Transverse colon (tissue), 4 donors: ENCODE measurements at regions not wholly inside any gene's neighbourhood (a gene's known extent, or its start where the extent isn't known, plus 50 kb on each side); places are given as distances from the start of the nearest gene placed in this dataset.

Experiments used
- DNase-seq: peaks from one replicate; pipeline ENCODE4 v3.0.0-alpha.2; 2019
- H3K27ac ChIP-seq, 4 donors: fragments of 200-600 bp; sonication (generic); 2 replicates each; pipeline ENCODE4 v1.5.1; 2016 to 2018; ENCODE audit warnings: inconsistent platforms in 4 of 4
- H3K27me3 ChIP-seq: fragments of 200-600 bp; sonication (generic); 2 replicates; pipeline ENCODE4 v1.5.1; 2017; ENCODE audit warnings: inconsistent platforms
- H3K36me3 ChIP-seq, 4 donors: fragments of 200-600 bp; sonication (generic); 2 replicates each; pipeline ENCODE4 v1.5.1; 2017 to 2019; ENCODE audit warnings: inconsistent platforms in 4 of 4
- H3K4me1 ChIP-seq, 4 donors: fragments of 200-600 bp; sonication (generic); 2 replicates each; pipeline ENCODE4 v1.5.1; 2017 to 2020; ENCODE audit warnings: inconsistent platforms in 4 of 4
- H3K4me3 ChIP-seq, 4 donors: fragments of 200-600 bp; sonication (generic); 1 replicate in 1 of 4; 2 replicates in 3 of 4; pipeline versions ENCODE4 v1.5.1 to v1.6.1; 2017 to 2019; ENCODE audit warnings: inconsistent platforms in 4 of 4
- H3K9me3 ChIP-seq, 2 donors: fragments of 200-600 bp; sonication (generic); 2 replicates each; pipeline ENCODE4 v1.5.1; 2017 to 2019; ENCODE audit warnings: inconsistent platforms in 2 of 2
- CTCF ChIP-seq, 5 experiments: fragments of 200-600 bp in 3 of 5; fragments of 450-650 bp in 2 of 5; sonication (generic) in 3 of 5; IDR thresholded peaks; 1 replicate in 2 of 5; 2 replicates in 3 of 5; pipeline ENCODE4 v1.5.1; 2016 to 2017; ENCODE audit warnings: antibody characterized with exemption in 5 of 5, inconsistent platforms in 3 of 5, mild to moderate bottlenecking in 2 of 5, moderate library complexity in 1 of 5
- EP300 ChIP-seq: sonication (generic); formaldehyde crosslinking; IDR thresholded peaks from one replicate; pipeline ENCODE4 v1.6.1; 2017; ENCODE audit warnings: antibody characterized with exemption, low read depth
- POLR2A ChIP-seq: fragments of 450-650 bp; IDR thresholded peaks from one replicate; pipeline ENCODE4 v1.6.1; 2016; ENCODE audit warnings: antibody characterized with exemption, mild to moderate bottlenecking, moderate library complexity
- POLR2AphosphoS5 ChIP-seq, 3 donors: sonication (generic); formaldehyde crosslinking; IDR thresholded peaks; one replicate each; pipeline ENCODE4 v1.6.1; 2016; ENCODE audit warnings: antibody characterized with exemption in 3 of 3
- WGBS, 2 donors: methylation state at CpG; one replicate each; pipeline ENCODE4 v1.1.5; 2018; ENCODE audit warnings: low coverage in 1 of 2; 5-methylcytosine and 5-hydroxymethylcytosine counted together
- in situ Hi-C, 4 donors: fragments of 200-750 bp; cut with MboI; loops; one replicate each; pipeline versions ENCODE4 v1.15.0 to v1.15.1; 2017; ENCODE audit warnings: low sequenced_read_pairs in 3 of 4, low pct_ligation_motif_present in 1 of 4, low pct_unique_long_range_greater_than_20kb in 1 of 4
- intact Hi-C: fragments of 100-400 bp; cut with DNase I; formaldehyde crosslinking; loops from one replicate; pipeline ENCODE4 v1.15.1; 2023; ENCODE audit warnings: low total_unique reads

- intact Hi-C loops (no loop called here), in situ Hi-C loops (no loop called here)
- Histone ChIP-seq H3K9me3 (no peaks in the 10 kb centered on the region), H3K4me1 (peaks cover 0 to 13% (median 5%) of the 10 kb centered on the region in 4 donors), H3K27me3 (no peaks in the 10 kb centered on the region), H3K4me3 (no peak overlapping the region), H3K27ac (no peak overlapping the region), H3K36me3 (no peaks in the 10 kb centered on the region)
- WGBS, 2 donors: 87 to 100% methylated on average over 1 of the region's 1 CpG
- TF ChIP-seq POLR2A (no peak), POLR2AphosphoS5 (IDR thresholded peaks at IDR 0.05) (no peak), EP300 (no peak), CTCF (IDR thresholded peaks at IDR 0.05) (no peak)
- no peak for DNase-seq
These were observed 315.9 kb upstream of the PCSK5 start for GRCh38 chr9:75574569-75574968.

GRCh38 chr9:75582870-75583269 is 307.6 kb upstream of the PCSK5 start:
- WGBS, 2 donors: 59 to 73% methylated on average over 2 of the region's 2 CpGs
- Histone ChIP-seq H3K9me3 (no peaks in the 10 kb centered on the region), H3K4me3 (no peak overlapping the region), H3K27me3 (no peaks in the 10 kb centered on the region), H3K27ac (no peak overlapping the region), H3K36me3 (no peaks in the 10 kb centered on the region), H3K4me1 (no peaks in the 10 kb centered on the region)
- in situ Hi-C loops: no loop called here
- intact Hi-C loops: no loop called here
- no peak for TF ChIP-seq CTCF (IDR thresholded peaks at IDR 0.05)
- TF ChIP-seq POLR2A: no peak
- TF ChIP-seq POLR2AphosphoS5 (IDR thresholded peaks at IDR 0.05): no peak
- TF ChIP-seq EP300: no peak
- DNase-seq: no peak

- H3K27me3 ChIP-seq: no peaks in the 10 kb centered on the region
- H3K9me3 ChIP-seq: no peaks in the 10 kb centered on the region
- H3K27ac ChIP-seq: no peak overlapping the region
- no peaks in the 10 kb centered on the region for H3K36me3 ChIP-seq
- in situ Hi-C loops: no loop called here
- no peak for DNase-seq
- no peak overlapping the region for H3K4me3 ChIP-seq
- TF ChIP-seq POLR2A: no peak
- TF ChIP-seq CTCF (IDR thresholded peaks at IDR 0.05): peak in 4 of 5 experiments; percentile 10 to 29 (median 20)
- no peaks in the 10 kb centered on the region for H3K4me1 ChIP-seq
- 66 to 74% methylated on average over 2 of the region's 2 CpGs for WGBS, 2 donors
- intact Hi-C loops: no loop called here
These were observed 301.7 kb upstream of the PCSK5 start for GRCh38 chr9:75588808-75589207.

GRCh38 chr9:75589497-75589896 is 301.0 kb upstream of the PCSK5 start:
- no peak for TF ChIP-seq POLR2A
- no peak for TF ChIP-seq POLR2AphosphoS5 (IDR thresholded peaks at IDR 0.05)
- no peak for TF ChIP-seq EP300
- no peak for TF ChIP-seq CTCF (IDR thresholded peaks at IDR 0.05)
- in situ Hi-C loops: no loop called here
- no peak overlapping the region for H3K4me3 ChIP-seq
- H3K4me1 ChIP-seq: no peaks in the 10 kb centered on the region
- no peaks in the 10 kb centered on the region for H3K9me3 ChIP-seq
- H3K36me3 ChIP-seq: no peaks in the 10 kb centered on the region
- no peak overlapping the region for H3K27ac ChIP-seq
- no peaks in the 10 kb centered on the region for H3K27me3 ChIP-seq
- intact Hi-C loops: no loop called here
- WGBS, 2 donors: 59 to 66% methylated on average over 2 of the region's 2 CpGs
- DNase-seq: no peak
